ENCODE measurements at regions not wholly inside any gene's neighbourhood (a gene's known extent, or its start where the extent isn't known, plus 50 kb on each side); places are given as distances from the start of the nearest gene placed in this dataset.

DNA sequence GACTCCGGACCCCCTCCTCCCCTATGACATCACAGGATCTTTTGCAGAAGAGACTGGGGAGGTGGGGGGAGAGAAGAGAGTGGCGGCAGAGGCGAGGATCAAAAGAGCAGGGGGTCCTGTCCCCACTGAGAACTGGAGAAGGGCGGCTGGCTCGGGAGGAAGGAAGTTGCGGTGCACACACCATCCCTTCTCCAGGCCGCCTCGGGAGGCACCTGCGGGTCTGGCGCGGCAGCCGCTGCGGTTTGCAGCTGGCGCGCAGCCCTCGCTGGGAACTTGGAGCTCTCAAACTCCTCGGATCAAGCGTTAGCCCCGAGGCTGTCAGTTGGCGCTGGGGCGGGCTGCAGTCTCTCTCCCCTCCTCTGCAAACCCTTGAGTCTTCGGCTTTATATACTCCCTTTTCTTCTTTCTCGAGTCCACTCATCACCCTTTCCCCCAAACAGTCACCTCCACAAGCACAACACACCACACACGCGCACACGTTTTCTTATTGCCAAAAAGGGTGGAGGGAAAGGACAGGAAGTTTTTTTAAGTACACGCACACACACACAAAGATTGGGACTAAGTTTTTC lies 180.7 kb downstream of the TBXT start:
- Mint-ChIP-seq H3K27ac (no peak overlapping the region), H3K4me1 (peaks cover 27% of the 10 kb centered on the region), H3K27me3 (ENCODE audit: low read depth, poor library complexity) (peaks cover 100% of the 10 kb centered on the region), H3K4me3 (peak overlapping the region; percentile 81), H3K9me3 (peaks cover 16% of the 10 kb centered on the region), H3K36me3 (ENCODE audit: low read depth) (no peaks in the 10 kb centered on the region)
- peak; percentile 50 for DNase-seq
- TF ChIP-seq, protein P1, sequence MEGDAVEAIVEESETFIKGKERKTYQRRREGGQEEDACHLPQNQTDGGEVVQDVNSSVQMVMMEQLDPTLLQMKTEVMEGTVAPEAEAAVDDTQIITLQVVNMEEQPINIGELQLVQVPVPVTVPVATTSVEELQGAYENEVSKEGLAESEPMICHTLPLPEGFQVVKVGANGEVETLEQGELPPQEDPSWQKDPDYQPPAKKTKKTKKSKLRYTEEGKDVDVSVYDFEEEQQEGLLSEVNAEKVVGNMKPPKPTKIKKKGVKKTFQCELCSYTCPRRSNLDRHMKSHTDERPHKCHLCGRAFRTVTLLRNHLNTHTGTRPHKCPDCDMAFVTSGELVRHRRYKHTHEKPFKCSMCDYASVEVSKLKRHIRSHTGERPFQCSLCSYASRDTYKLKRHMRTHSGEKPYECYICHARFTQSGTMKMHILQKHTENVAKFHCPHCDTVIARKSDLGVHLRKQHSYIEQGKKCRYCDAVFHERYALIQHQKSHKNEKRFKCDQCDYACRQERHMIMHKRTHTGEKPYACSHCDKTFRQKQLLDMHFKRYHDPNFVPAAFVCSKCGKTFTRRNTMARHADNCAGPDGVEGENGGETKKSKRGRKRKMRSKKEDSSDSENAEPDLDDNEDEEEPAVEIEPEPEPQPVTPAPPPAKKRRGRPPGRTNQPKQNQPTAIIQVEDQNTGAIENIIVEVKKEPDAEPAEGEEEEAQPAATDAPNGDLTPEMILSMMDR (IDR thresholded peaks at IDR 0.05) = no peak

DNA sequence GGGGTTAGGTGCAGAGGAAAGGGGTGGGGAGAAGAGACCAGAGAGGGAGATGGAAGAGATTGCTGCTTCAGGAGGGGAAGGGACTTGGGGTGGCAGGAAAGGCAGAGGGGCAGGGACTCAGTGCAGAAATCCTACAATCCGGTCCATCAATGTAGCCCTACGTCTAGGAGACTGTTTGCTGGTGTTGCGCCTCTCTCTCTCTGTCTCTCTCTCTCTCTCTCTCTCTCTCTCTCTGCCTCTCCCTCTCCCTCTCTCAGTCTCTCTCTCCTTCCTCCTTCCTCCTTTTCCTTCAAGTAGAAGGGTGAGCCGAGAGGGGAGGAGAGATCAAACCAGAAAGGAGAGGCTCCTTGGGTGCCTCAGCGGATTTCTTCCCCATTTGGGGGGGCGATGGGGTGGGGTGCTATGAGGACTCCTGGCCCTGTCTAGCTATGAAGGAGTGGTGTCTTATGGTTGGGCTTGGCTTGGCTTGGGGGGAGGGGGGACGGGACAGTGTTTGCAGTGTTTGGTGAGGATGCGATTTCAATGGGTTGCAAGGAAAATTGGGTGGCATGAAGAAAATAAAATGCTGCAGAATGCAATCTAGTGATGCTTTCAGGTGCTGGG lies 181.2 kb downstream of the TBXT start:
- peaks cover 27% of the 10 kb centered on the region for H3K4me1 Mint-ChIP-seq

DNA sequence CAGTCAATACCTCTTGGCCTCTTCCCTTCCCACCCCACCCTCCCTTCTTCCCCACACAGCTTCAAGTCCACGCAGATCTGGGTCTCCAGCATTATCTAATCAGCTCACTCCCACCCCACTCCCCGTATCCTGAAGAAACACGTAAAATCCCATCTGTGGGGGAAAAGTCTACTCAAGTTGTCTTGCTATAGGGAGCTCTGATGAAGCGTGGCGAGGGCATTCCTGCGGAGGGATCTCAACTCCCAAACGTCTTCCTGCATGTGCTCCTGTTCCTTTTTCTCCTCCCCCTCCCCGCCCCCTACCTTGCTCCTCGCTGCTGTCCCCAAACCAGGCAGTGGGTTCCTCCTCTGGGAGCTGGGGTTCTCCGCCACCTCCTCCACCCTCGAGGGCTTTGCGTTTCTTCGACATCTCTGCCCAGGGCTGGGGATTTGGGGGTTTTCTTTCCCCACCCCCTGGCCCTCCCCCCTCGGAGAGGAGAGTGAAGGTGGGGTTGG lies 181.8 kb downstream of the TBXT start:
- peaks cover 27% of the 10 kb centered on the region for H3K4me1 Mint-ChIP-seq
- H3K4me3 Mint-ChIP-seq = no peak overlapping the region
- no peak overlapping the region for H3K27ac Mint-ChIP-seq
- peaks cover 10% of the 10 kb centered on the region for H3K9me3 Mint-ChIP-seq
- no peaks in the 10 kb centered on the region for H3K36me3 Mint-ChIP-seq (ENCODE audit: low read depth)
- H3K27me3 Mint-ChIP-seq (ENCODE audit: low read depth, poor library complexity) = peaks cover 99% of the 10 kb centered on the region
- DNase-seq = peak; percentile 31
- TF ChIP-seq, protein P1 (IDR thresholded peaks at IDR 0.05) = no peak

More for the DNA sequence above, 181.2 kb downstream of the TBXT start:
- Mint-ChIP-seq H3K36me3 (ENCODE audit: low read depth) (no peaks in the 10 kb centered on the region), H3K4me3 (peak overlapping the region; percentile 81), H3K27me3 (ENCODE audit: low read depth, poor library complexity) (peaks cover 100% of the 10 kb centered on the region), H3K27ac (no peak overlapping the region), H3K9me3 (peaks cover 12% of the 10 kb centered on the region)
- TF ChIP-seq, protein P1 (IDR thresholded peaks at IDR 0.05) = no peak
- DNase-seq = no peak

DNA sequence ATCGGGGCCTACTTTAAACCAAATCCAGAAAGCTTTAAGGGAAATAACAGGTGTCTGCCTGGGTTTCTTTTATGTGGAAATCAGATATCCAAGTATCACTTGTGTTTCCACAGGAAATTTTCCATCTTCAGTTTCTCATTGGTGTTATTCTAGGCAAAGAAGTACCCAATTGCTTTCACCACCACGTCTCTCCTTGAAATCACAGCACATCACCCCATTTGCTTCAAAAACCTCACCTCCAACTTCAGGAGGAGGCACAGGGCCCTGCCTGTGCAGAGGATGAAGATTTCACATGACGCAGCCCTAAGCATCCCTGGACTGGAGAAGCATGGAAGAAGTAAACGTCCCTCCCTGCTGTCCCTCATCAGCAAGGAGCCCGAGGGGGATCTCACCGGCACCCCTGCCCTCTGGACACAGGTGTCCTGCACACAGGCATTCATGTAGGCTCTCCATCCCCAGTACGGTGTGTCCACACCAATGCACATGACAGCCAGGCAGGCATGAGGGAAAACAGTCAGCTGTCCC lies 182.3 kb downstream of the TBXT start:
- Mint-ChIP-seq H3K4me1 (peaks cover 27% of the 10 kb centered on the region), H3K9me3 (peaks cover 6% of the 10 kb centered on the region), H3K27me3 (ENCODE audit: low read depth, poor library complexity) (peaks cover 97% of the 10 kb centered on the region), H3K36me3 (ENCODE audit: low read depth) (no peaks in the 10 kb centered on the region), H3K27ac (no peak overlapping the region), H3K4me3 (no peak overlapping the region)
- DNase-seq = no peak
- TF ChIP-seq, protein P1 (IDR thresholded peaks at IDR 0.05) = no peak

DNA sequence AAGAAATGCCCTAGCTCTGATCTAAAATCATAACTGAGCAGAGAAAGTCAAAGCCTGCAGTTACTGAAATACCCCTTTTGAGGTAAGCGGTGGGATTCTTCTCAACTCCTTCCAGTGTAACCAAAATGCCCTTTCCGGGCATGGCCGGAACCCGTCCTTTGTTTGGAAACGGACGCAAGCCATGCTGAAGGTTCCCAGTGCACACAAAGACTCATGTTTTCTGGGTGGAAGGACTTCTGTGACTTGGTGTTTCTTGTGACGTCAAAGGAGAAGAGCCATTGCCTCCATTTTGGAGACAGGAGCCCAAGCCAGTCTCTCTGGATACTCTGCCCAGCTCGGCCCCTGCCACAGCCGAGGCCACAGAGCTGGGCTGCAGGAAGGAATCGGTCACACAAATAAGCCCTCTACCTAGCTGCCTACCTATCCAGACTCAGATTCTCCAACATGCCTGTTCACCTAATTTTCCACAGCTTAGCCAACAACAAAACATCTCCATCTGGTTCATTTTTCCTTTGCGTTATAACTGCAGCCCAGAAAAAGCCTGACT lies 182.8 kb downstream of the TBXT start:
- no peak overlapping the region for H3K4me3 Mint-ChIP-seq
- TF ChIP-seq, protein P1 (IDR thresholded peaks at IDR 0.05) = no peak
- peaks cover 24% of the 10 kb centered on the region for H3K4me1 Mint-ChIP-seq
- DNase-seq = no peak
- no peak overlapping the region for H3K27ac Mint-ChIP-seq
- peaks cover 94% of the 10 kb centered on the region for H3K27me3 Mint-ChIP-seq (ENCODE audit: low read depth, poor library complexity)
- peaks cover 4% of the 10 kb centered on the region for H3K9me3 Mint-ChIP-seq
- H3K36me3 Mint-ChIP-seq (ENCODE audit: low read depth) = no peaks in the 10 kb centered on the region
